Adrenal gland (tissue), 9 donors: ENCODE measurements at regions not wholly inside any gene's neighbourhood (a gene's known extent, or its start where the extent isn't known, plus 50 kb on each side); places are given as distances from the start of the nearest gene placed in this dataset.

Source experiments
- DNase-seq, 7 donors: peaks; one replicate each; pipeline ENCODE4 v3.0.0-alpha.2; 2019 to 2020
- H3K27ac ChIP-seq, 5 donors: fragments of 200-600 bp; sonication (generic) in 4 of 5; 1 replicate in 3 of 5; 2 replicates in 2 of 5; pipeline versions ENCODE4 v1.5.1 to v1.8.0; 2016 to 2020; ENCODE audit warnings: mild to moderate bottlenecking in 1 of 5
- H3K27me3 ChIP-seq: fragments of 200-600 bp; 2 replicates; pipeline ENCODE4 v1.8.0; 2021
- H3K36me3 ChIP-seq, 2 donors: fragments of 200-600 bp; replicated peaks in 1 of 2; 1 replicate in 1 of 2; 2 replicates in 1 of 2; pipeline versions ENCODE4 v1.5.1 to v1.8.0; 2018 to 2022
- H3K4me1 ChIP-seq, 2 donors: fragments of 200-600 bp; replicated peaks in 1 of 2; 1 replicate in 1 of 2; 2 replicates in 1 of 2; pipeline versions ENCODE4 v1.5.1 to v1.8.0; 2018 to 2021
- H3K4me3 ChIP-seq, 4 donors: fragments of 200-600 bp; sonication (generic) in 3 of 4; one replicate each; pipeline ENCODE4 v1.5.1; 2016 to 2018
- H3K9me3 ChIP-seq, 3 donors: fragments of 200-600 bp; sonication (generic) in 1 of 3; replicated peaks in 1 of 3; 1 replicate in 2 of 3; 2 replicates in 1 of 3; pipeline versions ENCODE4 v1.5.1 to v1.8.0; 2016 to 2021
- CTCF ChIP-seq, 6 experiments: fragments of 450-650 bp in 4 of 6; fragments of 200-600 bp in 2 of 6; sonication (generic) in 1 of 6; IDR thresholded peaks; 1 replicate in 5 of 6; 2 replicates in 1 of 6; pipeline versions ENCODE4 v1.5.1 to v1.8.0; 2016 to 2021; ENCODE audit warnings: antibody characterized with exemption in 6 of 6, mild to moderate bottlenecking in 2 of 6, moderate library complexity in 1 of 6
- POLR2A ChIP-seq, 2 donors: fragments of 450-650 bp; IDR thresholded peaks; one replicate each; pipeline ENCODE4 v1.6.1; 2017; ENCODE audit warnings: antibody characterized with exemption in 2 of 2, mild to moderate bottlenecking in 2 of 2, moderate library complexity in 1 of 2
- WGBS, 4 donors: extraction: QIAGEN DNeasy Blood & Tissue Kit in 2 of 4; methylation state at CpG; one replicate each; pipeline versions ENCODE4 v1.1.5 to v1.1.7; 2013 to 2017; 5-methylcytosine and 5-hydroxymethylcytosine counted together
- intact Hi-C, 2 donors: fragments of 100-400 bp; cut with DNase I; formaldehyde crosslinking; loops; one replicate each; pipeline versions ENCODE4 v1.14.1 to v1.15.0; 2022 to 2023
- donor health status: healthy with polysubstance abuse.
- donor health status: Bipolar disorder and iron deficiency.
- donor health status: DM: yes; HTN: yes; CAD: no.
- donor health status: DM: no; HTN: no; CAD: no.
- donor health status: DM: no; HTN: no; CAD: no.

GRCh38 chr1:104190821-104191220 is 441.1 kb downstream of the AMY1C start:
- Histone ChIP-seq H3K9me3 (no peaks in the 10 kb centered on the region), H3K36me3 (no peaks in the 10 kb centered on the region), H3K4me3 (no peak overlapping the region), H3K27me3 (no peaks in the 10 kb centered on the region), H3K4me1 (no peaks in the 10 kb centered on the region), H3K27ac (no peak overlapping the region)
- DNase-seq: no peak
- intact Hi-C loops: no loop called here
- 34 to 59% (median 42%) methylated on average over 1 of the region's 1 CpG for WGBS, 4 donors
- TF ChIP-seq CTCF (IDR thresholded peaks at IDR 0.05) (no peak), POLR2A (IDR thresholded peaks at IDR 0.05) (no peak)

GRCh38 chr1:104195395-104195794 is 445.7 kb downstream of the AMY1C start:
- intact Hi-C loops: no loop called here
- H3K27ac ChIP-seq: no peak overlapping the region

GRCh38 chr1:104196136-104196535 is 446.4 kb downstream of the AMY1C start:
- Histone ChIP-seq H3K27ac (no peak overlapping the region), H3K36me3 (no peaks in the 10 kb centered on the region), H3K4me3 (no peak overlapping the region), H3K9me3 (no peaks in the 10 kb centered on the region), H3K4me1 (no peaks in the 10 kb centered on the region), H3K27me3 (no peaks in the 10 kb centered on the region)
- TF ChIP-seq CTCF (IDR thresholded peaks at IDR 0.05) (no peak), POLR2A (IDR thresholded peaks at IDR 0.05) (no peak)
- no peak for DNase-seq
- intact Hi-C loops: no loop called here

More at GRCh38 chr1:104195395-104195794, 445.7 kb downstream of the AMY1C start:
- no peak for DNase-seq
- H3K4me1 ChIP-seq: no peaks in the 10 kb centered on the region
- no peaks in the 10 kb centered on the region for H3K9me3 ChIP-seq
- H3K27me3 ChIP-seq: no peaks in the 10 kb centered on the region
- no peak for TF ChIP-seq CTCF (IDR thresholded peaks at IDR 0.05)
- no peak overlapping the region for H3K4me3 ChIP-seq
- H3K36me3 ChIP-seq: no peaks in the 10 kb centered on the region

- no peak for TF ChIP-seq CTCF (IDR thresholded peaks at IDR 0.05)
- no peak for TF ChIP-seq POLR2A (IDR thresholded peaks at IDR 0.05)
- H3K4me1 ChIP-seq: no peaks in the 10 kb centered on the region
- WGBS, 4 donors: 62 to 72% (median 64%) methylated on average over 1 of the region's 1 CpG
Observed at GRCh38 chr1:104197516-104197915, 447.8 kb downstream of the AMY1C start.

More at GRCh38 chr1:104197516-104197915, 447.8 kb downstream of the AMY1C start:
- DNase-seq: no peak
- no peaks in the 10 kb centered on the region for H3K27me3 ChIP-seq
- H3K36me3 ChIP-seq: no peaks in the 10 kb centered on the region
- H3K27ac ChIP-seq: no peak overlapping the region
- H3K4me3 ChIP-seq: no peak overlapping the region
- H3K9me3 ChIP-seq: no peaks in the 10 kb centered on the region
- intact Hi-C loops: no loop called here
